Mesendoderm (in vitro differentiated cells): ENCODE measurements at regions not wholly inside any gene's neighbourhood (a gene's known extent, or its start where the extent isn't known, plus 50 kb on each side); places are given as distances from the start of the nearest gene placed in this dataset.

Experiments
- DNase-seq: peaks from one replicate; pipeline ENCODE4 v3.0.0; 2013
- H2AK5ac ChIP-seq: 2 replicates; pipeline ENCODE4 v1.6.1; 2013; ENCODE audit warnings: low read length, inconsistent platforms
- H2BK120ac ChIP-seq: 2 replicates; pipeline ENCODE4 v1.6.1; 2013; ENCODE audit warnings: low read depth, mild to moderate bottlenecking, low read length, moderate library complexity, mixed read lengths
- H2BK15ac ChIP-seq: replicated peaks from 2 replicates; pipeline ENCODE4 v1.6.1; 2013; ENCODE audit warnings: low read depth, mild to moderate bottlenecking, moderate library complexity
- H2BK5ac ChIP-seq: 2 replicates; pipeline ENCODE4 v1.6.1; 2013; ENCODE audit warnings: low read length, inconsistent platforms
- H3K18ac ChIP-seq: 2 replicates; pipeline ENCODE4 v1.6.1; 2013; ENCODE audit warnings: mild to moderate bottlenecking, low read length, mixed read lengths
- H3K23ac ChIP-seq: one replicate; pipeline ENCODE4 v1.6.1; 2013; ENCODE audit warnings: low read length
- H3K27ac ChIP-seq: 2 replicates; pipeline ENCODE4 v1.5.1; 2013; ENCODE audit warnings: low read depth, mild to moderate bottlenecking, inconsistent platforms, low read length, moderate library complexity
- H3K27me3 ChIP-seq: 2 replicates; pipeline ENCODE4 v1.6.1; 2013; ENCODE audit warnings: low read length, control low read depth, mild to moderate bottlenecking, inconsistent platforms; ENCODE audit not compliant: insufficient read depth, poor library complexity
- H3K36me3 ChIP-seq: 2 replicates; pipeline ENCODE4 v1.6.1; 2013; ENCODE audit warnings: low read length, inconsistent platforms; ENCODE audit not compliant: control insufficient read depth, insufficient read depth
- H3K4ac ChIP-seq: one replicate; pipeline ENCODE4 v1.6.1; 2013; ENCODE audit warnings: low read depth, mild to moderate bottlenecking, low read length, moderate library complexity
- H3K4me1 ChIP-seq: 2 replicates; pipeline ENCODE4 v1.6.1; 2013; ENCODE audit warnings: low read depth, low read length, inconsistent platforms; ENCODE audit not compliant: control insufficient read depth
- H3K4me2 ChIP-seq: 2 replicates; pipeline ENCODE4 v1.6.1; 2013; ENCODE audit warnings: low read length
- H3K4me3 ChIP-seq: 2 replicates; pipeline ENCODE4 v1.5.1; 2013; ENCODE audit warnings: mild to moderate bottlenecking, low read length
- H3K56ac ChIP-seq: one replicate; pipeline ENCODE4 v1.6.1; 2013; ENCODE audit warnings: low read length
- H3K79me1 ChIP-seq: 2 replicates; pipeline ENCODE4 v1.6.1; 2013; ENCODE audit warnings: low read length, inconsistent platforms
- H3K79me2 ChIP-seq: 2 replicates; pipeline ENCODE4 v1.6.1; 2013; ENCODE audit warnings: mild to moderate bottlenecking, low read length; ENCODE audit not compliant: control insufficient read depth, insufficient read depth
- H3K9ac ChIP-seq: 2 replicates; pipeline ENCODE4 v1.6.1; 2013; ENCODE audit warnings: low read length, inconsistent platforms
- H4K5ac ChIP-seq: one replicate; pipeline ENCODE4 v1.6.1; 2013; ENCODE audit warnings: low read length
- H4K8ac ChIP-seq: one replicate; pipeline ENCODE4 v1.6.1; 2013; ENCODE audit warnings: low read depth, mild to moderate bottlenecking, control low read depth, low read length, moderate library complexity
- WGBS: extraction: QIAGEN DNeasy Blood & Tissue Kit; methylation state at CpG from one replicate; pipeline ENCODE4 v1.1.7; 2013; ENCODE audit warnings: low lambda C conversion rate, missing lambda C conversion rate; ENCODE audit not compliant: insufficient coverage; ENCODE audit errors: extremely low coverage; 5-methylcytosine and 5-hydroxymethylcytosine counted together

- Histone ChIP-seq H4K5ac (no peak overlapping the region), H3K27ac (no peak overlapping the region), H2BK15ac (no peak overlapping the region), H3K18ac (no peak overlapping the region), H3K23ac (no peak overlapping the region), H3K4me1 (no peaks in the 10 kb centered on the region), H3K27me3 (no peaks in the 10 kb centered on the region), H3K4me3 (no peak overlapping the region), H3K4ac (no peak overlapping the region), H3K79me2 (no peaks in the 10 kb centered on the region), H2BK120ac (no peak overlapping the region), H3K56ac (no peak overlapping the region), H2AK5ac (no peak overlapping the region), H3K79me1 (no peaks in the 10 kb centered on the region), H2BK5ac (no peak overlapping the region), H4K8ac (no peak overlapping the region), H3K36me3 (no peaks in the 10 kb centered on the region), H3K4me2 (no peak overlapping the region), H3K9ac (no peak overlapping the region)
- WGBS = no CpG with 5 or more reads among the region's 8 CpGs
- DNase-seq = no peak
Measured at GRCh38 chr15:35944945-35945585, 399.1 kb upstream of the DPH6 start.

- WGBS = no CpG with 5 or more reads among the region's 3 CpGs
Measured at GRCh38 chr15:35953424-35953823, 407.5 kb upstream of the DPH6 start.

GRCh38 chr15:35956056-35956455, 410.1 kb upstream of the DPH6 start:
- Histone ChIP-seq H2BK5ac (no peak overlapping the region), H2BK120ac (no peak overlapping the region), H2AK5ac (no peak overlapping the region), H4K5ac (no peak overlapping the region), H3K56ac (no peak overlapping the region), H3K27ac (no peak overlapping the region), H3K79me1 (no peaks in the 10 kb centered on the region), H3K18ac (no peak overlapping the region), H3K79me2 (no peaks in the 10 kb centered on the region), H2BK15ac (no peak overlapping the region), H3K4me1 (peaks cover 2% of the 10 kb centered on the region), H3K27me3 (no peaks in the 10 kb centered on the region), H3K4me2 (no peak overlapping the region), H4K8ac (no peak overlapping the region), H3K4ac (no peak overlapping the region), H3K36me3 (no peaks in the 10 kb centered on the region), H3K9ac (no peak overlapping the region), H3K4me3 (no peak overlapping the region), H3K23ac (no peak overlapping the region)
- WGBS = no CpG with 5 or more reads among the region's 3 CpGs
- DNase-seq = peak; percentile 80

More at GRCh38 chr15:35953424-35953823, 407.5 kb upstream of the DPH6 start:
- H3K79me1 ChIP-seq = no peaks in the 10 kb centered on the region
- no peak for DNase-seq
- no peak overlapping the region for H3K4ac ChIP-seq
- H3K36me3 ChIP-seq = no peaks in the 10 kb centered on the region
- no peak overlapping the region for H2AK5ac ChIP-seq
- H4K5ac ChIP-seq = no peak overlapping the region
- no peak overlapping the region for H3K4me3 ChIP-seq
- no peak overlapping the region for H3K23ac ChIP-seq
- no peak overlapping the region for H4K8ac ChIP-seq
- H3K27me3 ChIP-seq = no peaks in the 10 kb centered on the region
- H3K9ac ChIP-seq = no peak overlapping the region
- H3K4me2 ChIP-seq = no peak overlapping the region
- H3K79me2 ChIP-seq = no peaks in the 10 kb centered on the region
- H3K18ac ChIP-seq = no peak overlapping the region
- no peak overlapping the region for H2BK15ac ChIP-seq
- no peak overlapping the region for H3K27ac ChIP-seq
- peaks cover 2% of the 10 kb centered on the region for H3K4me1 ChIP-seq
- H2BK120ac ChIP-seq = no peak overlapping the region
- no peak overlapping the region for H3K56ac ChIP-seq
- no peak overlapping the region for H2BK5ac ChIP-seq

- Histone ChIP-seq H3K56ac (no peak overlapping the region), H3K18ac (no peak overlapping the region), H3K4me1 (peaks cover 2% of the 10 kb centered on the region), H2BK5ac (no peak overlapping the region), H4K5ac (no peak overlapping the region), H2BK120ac (no peak overlapping the region), H3K79me2 (no peaks in the 10 kb centered on the region), H2BK15ac (no peak overlapping the region), H4K8ac (no peak overlapping the region), H3K27me3 (no peaks in the 10 kb centered on the region), H3K9ac (no peak overlapping the region), H3K23ac (no peak overlapping the region), H3K36me3 (no peaks in the 10 kb centered on the region), H2AK5ac (no peak overlapping the region), H3K27ac (no peak overlapping the region), H3K79me1 (no peaks in the 10 kb centered on the region), H3K4ac (no peak overlapping the region), H3K4me2 (no peak overlapping the region), H3K4me3 (no peak overlapping the region)
- no CpG with 5 or more reads among the region's 2 CpGs for WGBS
- DNase-seq = no peak
Measured at GRCh38 chr15:35958021-35958420, 412.1 kb upstream of the DPH6 start.

- H3K56ac ChIP-seq = no peak overlapping the region
- H2BK15ac ChIP-seq = no peak overlapping the region
- peaks cover 2% of the 10 kb centered on the region for H3K4me1 ChIP-seq
- H2BK120ac ChIP-seq = no peak overlapping the region
- no peak overlapping the region for H3K4me2 ChIP-seq
- H4K8ac ChIP-seq = no peak overlapping the region
- no peaks in the 10 kb centered on the region for H3K79me1 ChIP-seq
- no peak overlapping the region for H3K18ac ChIP-seq
- no peak overlapping the region for H2AK5ac ChIP-seq
- no peaks in the 10 kb centered on the region for H3K79me2 ChIP-seq
- H2BK5ac ChIP-seq = no peak overlapping the region
- DNase-seq = no peak
- H3K27me3 ChIP-seq = no peaks in the 10 kb centered on the region
- H4K5ac ChIP-seq = no peak overlapping the region
- H3K4me3 ChIP-seq = no peak overlapping the region
- H3K27ac ChIP-seq = no peak overlapping the region
- H3K23ac ChIP-seq = no peak overlapping the region
- WGBS = no CpG with 5 or more reads among the region's 2 CpGs
- H3K9ac ChIP-seq = no peak overlapping the region
- no peak overlapping the region for H3K4ac ChIP-seq
- H3K36me3 ChIP-seq = no peaks in the 10 kb centered on the region
Measured at GRCh38 chr15:35958975-35959374, 413.0 kb upstream of the DPH6 start.

- no peaks in the 10 kb centered on the region for H3K36me3 ChIP-seq
Measured at GRCh38 chr15:35963326-35963725, 417.4 kb upstream of the DPH6 start.

More at GRCh38 chr15:35963326-35963725, 417.4 kb upstream of the DPH6 start:
- DNase-seq = no peak
- Histone ChIP-seq H2BK15ac (no peak overlapping the region), H3K79me2 (no peaks in the 10 kb centered on the region), H3K56ac (no peak overlapping the region), H2BK120ac (no peak overlapping the region), H3K9ac (no peak overlapping the region), H2BK5ac (no peak overlapping the region), H3K27me3 (no peaks in the 10 kb centered on the region), H4K8ac (no peak overlapping the region), H3K18ac (no peak overlapping the region), H2AK5ac (no peak overlapping the region), H3K4me1 (no peaks in the 10 kb centered on the region), H3K23ac (no peak overlapping the region), H3K4me2 (no peak overlapping the region), H3K79me1 (no peaks in the 10 kb centered on the region), H3K4me3 (no peak overlapping the region), H3K27ac (no peak overlapping the region), H3K4ac (no peak overlapping the region), H4K5ac (no peak overlapping the region)
- WGBS = no CpG with 5 or more reads among the region's 2 CpGs
